ENCODE measurements at regions not wholly inside any gene's neighbourhood (a gene's known extent, or its start where the extent isn't known, plus 50 kb on each side); places are given as distances from the start of the nearest gene placed in this dataset.
"Not testable (repeated sequence)": the region's sequence is repeated elsewhere in the genome, so short reads cannot be mapped to it uniquely, and the experiment has no call there.

DNA sequence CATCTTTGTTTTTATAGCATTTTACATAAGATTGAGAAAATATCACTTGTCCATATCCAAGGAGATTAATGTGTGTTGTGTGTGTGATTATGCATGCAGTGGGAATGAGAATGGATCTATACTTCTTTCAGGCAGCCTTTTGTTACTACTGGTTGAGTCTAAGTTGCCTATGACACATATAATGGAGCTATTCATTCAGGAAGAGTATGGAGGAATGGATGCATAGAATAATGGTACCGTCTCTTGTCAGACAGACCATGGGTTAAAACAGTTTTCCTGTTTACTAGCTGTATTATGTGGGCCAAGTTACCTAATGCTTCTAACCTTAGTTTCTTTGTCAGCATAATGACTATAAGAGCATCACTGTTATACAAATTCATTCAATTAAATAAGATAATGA, 155.4 kb upstream of the KYNU start:
- H3K36me3 Mint-ChIP-seq (ENCODE audit: insufficient read depth in 2 of 2), result no peaks in the 10 kb centered on the region

GRCh38 chr2:142721015-142721414, 156.4 kb upstream of the KYNU start:
- H3K9me3 Mint-ChIP-seq, result peaks cover 0 to 3% of the 10 kb centered on the region in 2 donors
- H3K27me3 Mint-ChIP-seq (ENCODE audit: low read depth), result no peaks in the 10 kb centered on the region
- no peaks in the 10 kb centered on the region for H3K36me3 Mint-ChIP-seq (ENCODE audit: insufficient read depth in 2 of 2)

More for the DNA sequence above, 155.4 kb upstream of the KYNU start:
- Mint-ChIP-seq H3K9me3 (peaks cover 0 to 3% of the 10 kb centered on the region in 2 donors), H3K4me1 (ENCODE audit: low read depth) (no peaks in the 10 kb centered on the region), H3K4me3 (no peak overlapping the region), H3K27me3 (ENCODE audit: low read depth) (no peaks in the 10 kb centered on the region), H3K27ac (no peak overlapping the region)
- no peak for ATAC-seq (replicated peaks in 1 of 2)
- no peak for DNase-seq

GRCh38 chr2:142718576-142719155, 158.8 kb upstream of the KYNU start:
- Mint-ChIP-seq H3K9me3 (peaks cover 0 to 3% of the 10 kb centered on the region in 2 donors), H3K4me3 (no peak overlapping the region), H3K36me3 (ENCODE audit: insufficient read depth in 2 of 2) (no peaks in the 10 kb centered on the region), H3K27ac (no peak overlapping the region), H3K4me1 (ENCODE audit: low read depth) (no peaks in the 10 kb centered on the region), H3K27me3 (ENCODE audit: low read depth) (no peaks in the 10 kb centered on the region)
- ATAC-seq (replicated peaks in 1 of 2) (no peak), DNase-seq (no peak)

More at GRCh38 chr2:142721015-142721414, 156.4 kb upstream of the KYNU start:
- Mint-ChIP-seq H3K4me1 (ENCODE audit: low read depth) (no peaks in the 10 kb centered on the region), H3K27ac (no peak overlapping the region), H3K4me3 (no peak overlapping the region)
- DNase-seq (no peak), ATAC-seq (replicated peaks in 1 of 2) (no peak)

- H3K27me3 Mint-ChIP-seq (ENCODE audit: low read depth), result no peaks in the 10 kb centered on the region
- no peak for DNase-seq
- no peaks in the 10 kb centered on the region for H3K36me3 Mint-ChIP-seq (ENCODE audit: insufficient read depth in 2 of 2)
- peaks cover 1 to 6% of the 10 kb centered on the region in 2 donors for H3K9me3 Mint-ChIP-seq
- no peaks in the 10 kb centered on the region for H3K4me1 Mint-ChIP-seq (ENCODE audit: low read depth)
- no peak for ATAC-seq (replicated peaks in 1 of 2)
- no peak overlapping the region for H3K4me3 Mint-ChIP-seq
- H3K27ac Mint-ChIP-seq, result no peak overlapping the region
These were observed 160.8 kb upstream of the KYNU start for GRCh38 chr2:142716463-142717242.

DNA sequence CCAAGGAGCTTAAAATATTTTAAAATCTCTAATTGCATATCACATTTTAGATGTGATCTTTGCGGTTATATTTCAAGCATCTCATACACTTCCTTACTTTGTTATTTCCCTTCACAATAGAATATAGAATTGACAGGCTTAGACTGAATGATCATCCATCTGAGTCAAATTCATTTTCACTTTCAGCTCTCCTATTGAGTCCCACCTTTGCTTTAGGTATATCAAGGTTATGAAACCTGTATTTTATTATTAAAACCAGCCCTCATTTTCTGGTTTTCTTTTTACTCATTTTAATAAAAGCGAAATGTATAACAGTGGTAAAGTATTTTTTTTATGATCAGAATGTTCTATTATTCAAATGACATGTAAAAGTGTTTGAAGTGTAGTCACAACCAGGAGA, 162.9 kb upstream of the KYNU start:
- Mint-ChIP-seq H3K9me3 (peaks cover 4% of the 10 kb centered on the region in 2 donors), H3K27ac (no peak overlapping the region), H3K36me3 (ENCODE audit: insufficient read depth in 2 of 2) (no peaks in the 10 kb centered on the region), H3K4me3 (no peak overlapping the region), H3K27me3 (ENCODE audit: low read depth) (no peaks in the 10 kb centered on the region), H3K4me1 (ENCODE audit: low read depth) (no peaks in the 10 kb centered on the region)
- ATAC-seq (replicated peaks in 1 of 2) (no peak), DNase-seq (no peak)

DNA sequence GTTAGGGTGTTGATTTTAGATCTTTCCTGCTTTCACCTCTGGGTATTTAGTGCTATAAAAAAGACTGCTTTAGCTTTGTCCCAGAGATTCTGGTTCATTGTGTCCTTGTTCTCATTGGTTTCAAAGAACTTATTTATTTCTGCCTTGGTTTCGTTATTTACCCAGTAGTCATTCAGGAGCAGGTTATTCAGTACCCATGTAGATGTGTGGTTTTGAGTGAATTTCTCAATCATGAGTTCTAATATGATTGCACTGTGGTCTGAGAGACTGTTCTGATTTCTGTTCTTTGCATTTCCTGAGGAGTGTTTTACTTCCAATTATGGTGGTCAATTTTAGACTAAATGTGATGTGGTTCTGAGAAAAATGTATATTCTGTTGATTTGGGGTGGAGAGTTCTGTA, 167.1 kb upstream of the KYNU start:
- H3K4me3 Mint-ChIP-seq, result no peak overlapping the region
- no peaks in the 10 kb centered on the region for H3K36me3 Mint-ChIP-seq (ENCODE audit: insufficient read depth in 2 of 2)
- ATAC-seq (replicated peaks in 1 of 2) (no peak), DNase-seq (no peak)
- H3K4me1 Mint-ChIP-seq (ENCODE audit: low read depth), result no peaks in the 10 kb centered on the region
- H3K27ac Mint-ChIP-seq, result no peak overlapping the region
- peaks cover 4 to 8% of the 10 kb centered on the region in 2 donors for H3K9me3 Mint-ChIP-seq
- H3K27me3 Mint-ChIP-seq (ENCODE audit: low read depth), result no peaks in the 10 kb centered on the region

DNA sequence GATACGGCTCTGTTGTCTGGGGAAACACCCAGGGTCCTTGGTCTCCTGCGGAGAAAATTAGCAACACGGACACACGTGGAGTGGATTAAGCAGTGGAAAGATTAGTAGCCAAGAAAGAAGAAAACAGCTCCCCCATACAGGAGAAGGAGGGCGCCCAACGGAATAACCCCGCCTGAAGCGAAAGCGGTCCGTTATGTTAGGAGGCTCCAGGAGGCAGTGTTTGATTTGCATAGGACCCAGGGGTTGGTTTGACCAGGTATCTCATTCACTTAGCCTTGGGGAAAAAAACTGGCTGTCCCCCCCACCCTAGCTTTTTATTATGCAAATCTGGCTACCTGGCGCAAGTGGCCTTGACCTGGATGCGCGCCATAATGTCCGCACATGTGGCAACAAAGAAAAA, 170.1 kb upstream of the KYNU start:
- Mint-ChIP-seq H3K4me3 (no peak overlapping the region), H3K36me3 (ENCODE audit: insufficient read depth in 2 of 2) (no peaks in the 10 kb centered on the region), H3K27me3 (ENCODE audit: low read depth) (no peaks in the 10 kb centered on the region), H3K27ac (no peak overlapping the region), H3K4me1 (ENCODE audit: low read depth) (no peaks in the 10 kb centered on the region), H3K9me3 (peaks cover 2 to 9% of the 10 kb centered on the region in 2 donors)
- no peak for DNase-seq
- ATAC-seq (replicated peaks in 1 of 2), result no peak

GRCh38 chr2:142702397-142702796, 175.1 kb upstream of the KYNU start:
- H3K36me3 Mint-ChIP-seq (ENCODE audit: insufficient read depth in 2 of 2); H3K4me1 Mint-ChIP-seq (ENCODE audit: low read depth); H3K27me3 Mint-ChIP-seq (ENCODE audit: low read depth); H3K9me3 Mint-ChIP-seq; H3K4me3 Mint-ChIP-seq; H3K27ac Mint-ChIP-seq; DNase-seq; ATAC-seq (replicated peaks in 1 of 2): not testable (repeated sequence)

DNA sequence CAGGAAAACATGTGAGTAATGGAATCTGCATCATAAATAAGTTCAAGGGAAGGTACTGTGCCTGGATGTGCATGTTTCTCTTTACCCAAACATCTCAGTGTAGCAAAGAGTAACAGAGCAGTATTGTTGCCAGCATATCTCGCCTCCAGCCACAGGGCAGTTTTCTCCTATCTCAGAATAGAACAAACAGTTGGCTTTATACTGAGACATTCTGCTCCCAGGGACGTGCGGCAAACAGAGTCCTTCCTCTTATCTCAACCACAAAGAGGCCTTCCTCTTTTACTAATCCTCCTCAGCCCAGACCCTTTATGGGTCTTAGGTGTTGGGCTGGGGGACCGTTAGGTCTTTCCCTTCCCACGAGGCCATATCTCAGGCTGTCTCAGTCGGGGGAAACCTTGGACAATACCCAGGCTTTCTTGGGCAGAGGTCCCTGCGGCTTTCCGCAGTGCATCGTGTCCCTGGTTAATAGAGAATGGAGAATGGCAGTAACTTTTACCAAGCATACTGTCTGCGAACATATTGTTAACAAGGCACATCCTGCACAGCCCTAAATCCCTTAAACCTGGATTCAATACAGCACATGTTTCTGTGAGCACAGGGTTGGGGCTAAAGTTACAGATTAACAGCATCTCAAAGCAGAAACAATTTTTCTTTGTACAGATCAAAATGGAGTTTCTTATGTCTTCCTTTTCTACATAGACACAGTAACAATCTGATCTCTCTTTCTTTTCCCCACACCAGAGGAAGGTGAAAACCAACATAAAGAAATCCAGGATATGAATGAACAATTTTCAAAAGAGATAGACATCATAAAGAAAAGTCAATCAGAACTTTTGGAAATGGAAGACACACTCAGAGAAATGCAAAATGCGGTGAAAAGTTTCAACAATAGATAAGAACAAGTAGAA, 181.9 kb upstream of the KYNU start:
- not testable (repeated sequence) for H3K27ac Mint-ChIP-seq; ATAC-seq (replicated peaks in 1 of 2); DNase-seq; H3K9me3 Mint-ChIP-seq; H3K4me1 Mint-ChIP-seq (ENCODE audit: low read depth); H3K4me3 Mint-ChIP-seq; H3K27me3 Mint-ChIP-seq (ENCODE audit: low read depth); H3K36me3 Mint-ChIP-seq (ENCODE audit: insufficient read depth in 2 of 2)

- DNase-seq (no peak), ATAC-seq (replicated peaks in 1 of 2) (no peak)
- Mint-ChIP-seq H3K36me3 (ENCODE audit: insufficient read depth in 2 of 2) (no peaks in the 10 kb centered on the region), H3K27ac (no peak overlapping the region), H3K4me1 (ENCODE audit: low read depth) (no peaks in the 10 kb centered on the region), H3K4me3 (no peak overlapping the region), H3K27me3 (ENCODE audit: low read depth) (no peaks in the 10 kb centered on the region), H3K9me3 (peaks cover 0 to 3% of the 10 kb centered on the region in 2 donors)
These were observed 183.2 kb upstream of the KYNU start for GRCh38 chr2:142694282-142694681.

GRCh38 chr2:142693171-142693950, 184.1 kb upstream of the KYNU start:
- ATAC-seq (replicated peaks in 1 of 2) (no peak), DNase-seq (no peak)
- Mint-ChIP-seq H3K9me3 (peaks cover 0 to 3% of the 10 kb centered on the region in 2 donors), H3K36me3 (ENCODE audit: insufficient read depth in 2 of 2) (no peaks in the 10 kb centered on the region), H3K27me3 (ENCODE audit: low read depth) (no peaks in the 10 kb centered on the region), H3K27ac (peak overlapping the region; percentile 13), H3K4me3 (no peak overlapping the region), H3K4me1 (ENCODE audit: low read depth) (no peaks in the 10 kb centered on the region)

- Mint-ChIP-seq H3K27me3 (ENCODE audit: low read depth) (no peaks in the 10 kb centered on the region), H3K27ac (no peak overlapping the region)
These were observed 188.4 kb upstream of the KYNU start for GRCh38 chr2:142688856-142689605.

More at GRCh38 chr2:142688856-142689605, 188.4 kb upstream of the KYNU start:
- Mint-ChIP-seq H3K4me3 (no peak overlapping the region), H3K4me1 (ENCODE audit: low read depth) (no peaks in the 10 kb centered on the region), H3K9me3 (peaks cover 0 to 3% of the 10 kb centered on the region in 2 donors), H3K36me3 (ENCODE audit: insufficient read depth in 2 of 2) (no peaks in the 10 kb centered on the region)
- ATAC-seq (replicated peaks in 1 of 2) (no peak), DNase-seq (no peak)

Data from activated T-cell treated with anti-CD3 and anti-CD28 coated beads, Interleukin-2, amount 50 U/mL, for 72 hours (primary cell).